Natural killer cell (primary cell): ENCODE measurements at regions not wholly inside any gene's neighbourhood (a gene's known extent, or its start where the extent isn't known, plus 50 kb on each side); places are given as distances from the start of the nearest gene placed in this dataset.

Experiments
- ATAC-seq, 3 donors: fragments of 150-1000 bp in 2 of 3; fragments of 200-7000 bp in 1 of 3; cut with Tn5 transposase; 1 replicate in 1 of 3; 2 replicates in 2 of 3; pipeline ENCODE4 v1.10.0; 2021; ENCODE audit warnings: mild to moderate bottlenecking in 2 of 3, moderate library complexity in 2 of 3
- DNase-seq, 2 donors: peaks; one replicate each; pipeline versions ENCODE4 v3.0.0 to v3.0.0-alpha.2; 2013 to 2021; ENCODE audit warnings: mixed read lengths in 1 of 2
- H3K27ac ChIP-seq: one replicate; pipeline ENCODE4 v1.5.1; 2013; ENCODE audit warnings: mild to moderate bottlenecking, low read length
- H3K27me3 ChIP-seq: one replicate; pipeline ENCODE4 v1.6.1; 2013; ENCODE audit warnings: low read length; ENCODE audit not compliant: control insufficient read depth, insufficient read depth
- H3K36me3 ChIP-seq: one replicate; pipeline ENCODE4 v1.6.1; 2013; ENCODE audit warnings: low read length; ENCODE audit not compliant: control insufficient read depth, insufficient read depth
- H3K4me1 ChIP-seq: one replicate; pipeline ENCODE4 v1.6.1; 2013; ENCODE audit warnings: low read length; ENCODE audit not compliant: control insufficient read depth, insufficient read depth
- H3K4me3 ChIP-seq: one replicate; pipeline ENCODE4 v1.5.1; 2013; ENCODE audit warnings: low read length
- H3K9me3 ChIP-seq: one replicate; pipeline ENCODE4 v1.6.1; 2013; ENCODE audit warnings: low read length; ENCODE audit not compliant: control insufficient read depth, insufficient read depth
- H3K27ac Mint-ChIP-seq, 2 donors: one replicate each; pipeline ENCODE4 v1.8.0; 2022; ENCODE audit warnings: mild to moderate bottlenecking in 2 of 2, mixed read lengths in 2 of 2, moderate library complexity in 1 of 2
- H3K27me3 Mint-ChIP-seq, 2 donors: one replicate each; pipeline ENCODE4 v1.8.0; 2022; ENCODE audit warnings: low read depth in 2 of 2, mixed read lengths in 2 of 2
- H3K36me3 Mint-ChIP-seq: one replicate; pipeline ENCODE4 v1.8.0; 2022; ENCODE audit warnings: mixed read lengths
- H3K4me1 Mint-ChIP-seq, 2 donors: one replicate each; pipeline ENCODE4 v1.8.0; 2022; ENCODE audit warnings: mixed read lengths in 2 of 2
- H3K4me3 Mint-ChIP-seq: one replicate; pipeline ENCODE4 v1.8.0; 2022; ENCODE audit warnings: mild to moderate bottlenecking, moderate library complexity, mixed read lengths
- H3K9me3 Mint-ChIP-seq, 2 donors: one replicate each; pipeline ENCODE4 v1.8.0; 2022; ENCODE audit warnings: mixed read lengths in 2 of 2
- CTCF ChIP-seq: fragments of 200-600 bp; IDR thresholded peaks from one replicate; pipeline ENCODE4 v1.8.0; 2022; ENCODE audit warnings: antibody characterized with exemption
- WGBS: methylation state at CpG from one replicate; pipeline ENCODE4 v1.1.7; 2013; ENCODE audit warnings: missing lambda C conversion rate; ENCODE audit not compliant: insufficient coverage; 5-methylcytosine and 5-hydroxymethylcytosine counted together
- intact Hi-C: fragments of 100-400 bp; cut with micrococcal nuclease; formaldehyde crosslinking; loops from one replicate; pipeline ENCODE4 v1.14.2; 2022

- no peaks in the 10 kb centered on the region for H3K27me3 ChIP-seq
- no peak for DNase-seq
- no peak overlapping the region for H3K4me3 ChIP-seq
- Mint-ChIP-seq H3K9me3 (peaks cover 3 to 11% of the 10 kb centered on the region in 2 donors), H3K4me3 (no peak overlapping the region), H3K27me3 (no peaks in the 10 kb centered on the region), H3K36me3 (no peaks in the 10 kb centered on the region), H3K4me1 (no peaks in the 10 kb centered on the region), H3K27ac (no peak overlapping the region)
- ATAC-seq, result no peak
- H3K9me3 ChIP-seq, result no peaks in the 10 kb centered on the region
- no peak overlapping the region for H3K27ac ChIP-seq
- no peak for TF ChIP-seq CTCF
- H3K4me1 ChIP-seq, result peaks cover 3% of the 10 kb centered on the region
- no peaks in the 10 kb centered on the region for H3K36me3 ChIP-seq
- intact Hi-C loops, result no loop called here
Observed at GRCh38 chr18:27855486-27855885, 321.4 kb downstream of the CDH2 start.

- no peaks in the 10 kb centered on the region for H3K9me3 ChIP-seq
- Mint-ChIP-seq H3K9me3 (peaks cover 6 to 14% of the 10 kb centered on the region in 2 donors), H3K4me3 (no peak overlapping the region), H3K4me1 (no peaks in the 10 kb centered on the region), H3K27me3 (no peaks in the 10 kb centered on the region), H3K27ac (no peak overlapping the region), H3K36me3 (no peaks in the 10 kb centered on the region)
- H3K27ac ChIP-seq, result no peak overlapping the region
- ATAC-seq (no peak), DNase-seq (no peak)
- H3K27me3 ChIP-seq, result no peaks in the 10 kb centered on the region
- 71% methylated on average over 1 of the region's 1 CpG for WGBS
- no peaks in the 10 kb centered on the region for H3K4me1 ChIP-seq
- no peak overlapping the region for H3K4me3 ChIP-seq
- intact Hi-C loops, result no loop called here
- H3K36me3 ChIP-seq, result no peaks in the 10 kb centered on the region
- TF ChIP-seq CTCF, result no peak
Observed at GRCh38 chr18:27854631-27855030, 322.3 kb downstream of the CDH2 start.

GRCh38 chr18:27848336-27848735, 328.6 kb downstream of the CDH2 start:
- 83% methylated on average over 3 of the region's 4 CpGs for WGBS

More at GRCh38 chr18:27848336-27848735, 328.6 kb downstream of the CDH2 start:
- H3K4me3 Mint-ChIP-seq, result no peak overlapping the region
- Histone ChIP-seq H3K27ac (no peak overlapping the region), H3K9me3 (no peaks in the 10 kb centered on the region), H3K36me3 (no peaks in the 10 kb centered on the region), H3K4me1 (no peaks in the 10 kb centered on the region), H3K27me3 (no peaks in the 10 kb centered on the region), H3K4me3 (no peak overlapping the region)
- H3K27me3 Mint-ChIP-seq, result no peaks in the 10 kb centered on the region
- ATAC-seq, result no peak
- no peaks in the 10 kb centered on the region for H3K4me1 Mint-ChIP-seq
- H3K9me3 Mint-ChIP-seq, result peaks cover 9 to 12% of the 10 kb centered on the region in 2 donors
- DNase-seq, result no peak
- H3K27ac Mint-ChIP-seq, result no peak overlapping the region
- TF ChIP-seq CTCF, result no peak
- no peaks in the 10 kb centered on the region for H3K36me3 Mint-ChIP-seq
- intact Hi-C loops, result no loop called here
